Mesenchymal stem cell (in vitro differentiated cells and primary cell): ENCODE measurements at regions not wholly inside any gene's neighbourhood (a gene's known extent, or its start where the extent isn't known, plus 50 kb on each side); places are given as distances from the start of the nearest gene placed in this dataset.

ENCODE experiments used
- DNase-seq: peaks from one replicate; pipeline ENCODE4 v3.0.0-alpha.2; 2013
- H2AFZ ChIP-seq: one replicate; pipeline ENCODE4 v1.6.1; 2013; ENCODE audit warnings: low read depth, mild to moderate bottlenecking, control low read depth, inconsistent platforms, low read length, moderate library complexity
- H2AK5ac ChIP-seq: 2 replicates; pipeline ENCODE4 v1.6.1; 2013; ENCODE audit warnings: low read length, moderate library complexity, mild to moderate bottlenecking, inconsistent platforms; ENCODE audit not compliant: severe bottlenecking
- H2BK120ac ChIP-seq: one replicate; pipeline ENCODE4 v1.6.1; 2013; ENCODE audit warnings: low read depth, mild to moderate bottlenecking, inconsistent platforms, low read length, moderate library complexity
- H2BK12ac ChIP-seq, 2 experiments: one replicate each; pipeline ENCODE4 v1.6.1; 2013; ENCODE audit warnings: inconsistent platforms in 2 of 2, low read length in 2 of 2, mild to moderate bottlenecking in 2 of 2, moderate library complexity in 2 of 2, control low read depth in 1 of 2
- H2BK15ac ChIP-seq: one replicate; pipeline ENCODE4 v1.6.1; 2013; ENCODE audit warnings: mild to moderate bottlenecking, low read depth, inconsistent platforms; ENCODE audit not compliant: poor library complexity, severe bottlenecking
- H2BK5ac ChIP-seq: 2 replicates; pipeline ENCODE4 v1.6.1; 2013; ENCODE audit warnings: low read depth, mild to moderate bottlenecking, low read length, control low read depth, inconsistent platforms; ENCODE audit not compliant: poor library complexity, severe bottlenecking
- H3K14ac ChIP-seq, 2 experiments: one replicate each; pipeline ENCODE4 v1.6.1; 2013; ENCODE audit warnings: inconsistent platforms in 2 of 2, low read length in 2 of 2, control low read depth in 1 of 2, mild to moderate bottlenecking in 1 of 2, moderate library complexity in 1 of 2
- H3K18ac ChIP-seq, 2 experiments: one replicate each; pipeline ENCODE4 v1.6.1; 2013; ENCODE audit warnings: inconsistent platforms in 2 of 2, low read length in 2 of 2, control low read depth in 1 of 2, low read depth in 1 of 2, mild to moderate bottlenecking in 1 of 2
- H3K23ac ChIP-seq, 2 experiments: one replicate each; pipeline ENCODE4 v1.6.1; 2013; ENCODE audit warnings: inconsistent platforms in 2 of 2, low read length in 2 of 2, mild to moderate bottlenecking in 2 of 2, moderate library complexity in 2 of 2, control low read depth in 1 of 2
- H3K27ac ChIP-seq: 2 replicates; pipeline ENCODE4 v1.5.1; 2013; ENCODE audit warnings: mild to moderate bottlenecking, moderate library complexity, low read length, control low read depth, inconsistent platforms; ENCODE audit not compliant: poor library complexity, severe bottlenecking
- H3K27me3 ChIP-seq, 2 experiments: 2 replicates each; pipeline versions ENCODE4 v1.6.1 to v1.7.0; 2013; ENCODE audit warnings: low read length in 2 of 2, mild to moderate bottlenecking in 2 of 2, moderate library complexity in 2 of 2, control low read depth in 1 of 2, inconsistent platforms in 1 of 2; ENCODE audit not compliant: control insufficient read depth in 1 of 2, insufficient read depth in 1 of 2
- H3K36me3 ChIP-seq, 2 experiments: 2 replicates each; pipeline versions ENCODE4 v1.6.1 to v1.7.0; 2013; ENCODE audit warnings: low read length in 2 of 2, control low read depth in 1 of 2, inconsistent platforms in 1 of 2, low read depth in 1 of 2, mild to moderate bottlenecking in 1 of 2; ENCODE audit not compliant: insufficient read depth in 2 of 2, control insufficient read depth in 1 of 2
- H3K4ac ChIP-seq, 2 experiments: one replicate each; pipeline ENCODE4 v1.6.1; 2013; ENCODE audit warnings: inconsistent platforms in 2 of 2, low read length in 2 of 2, mild to moderate bottlenecking in 2 of 2, moderate library complexity in 2 of 2, control low read depth in 1 of 2, low read depth in 1 of 2
- H3K4me1 ChIP-seq: 2 replicates; pipeline ENCODE4 v1.6.1; 2013; ENCODE audit warnings: low read depth, low read length, control low read depth; ENCODE audit not compliant: control insufficient read depth, insufficient read depth
- H3K4me2 ChIP-seq: 2 replicates; pipeline ENCODE4 v1.6.1; 2013; ENCODE audit warnings: low read length, mild to moderate bottlenecking, inconsistent platforms; ENCODE audit not compliant: poor library complexity, severe bottlenecking
- H3K4me3 ChIP-seq, 2 experiments: 2 replicates each; pipeline versions ENCODE4 v1.5.1 to v1.7.0; 2013; ENCODE audit warnings: low read length in 2 of 2, mild to moderate bottlenecking in 2 of 2, control low read depth in 1 of 2, low read depth in 1 of 2; ENCODE audit not compliant: insufficient read depth in 1 of 2
- H3K79me1 ChIP-seq: replicated peaks from 2 replicates; pipeline ENCODE4 v1.6.1; 2013; ENCODE audit warnings: mild to moderate bottlenecking, control low read depth, low read length, inconsistent platforms; ENCODE audit not compliant: poor library complexity, severe bottlenecking
- H3K9ac ChIP-seq: 2 replicates; pipeline ENCODE4 v1.7.0; 2013; ENCODE audit warnings: mild to moderate bottlenecking, low read length, moderate library complexity
- H3K9me3 ChIP-seq: 2 replicates; pipeline ENCODE4 v1.7.0; 2013; ENCODE audit warnings: mild to moderate bottlenecking, low read length; ENCODE audit not compliant: control insufficient read depth
- H4K8ac ChIP-seq: one replicate; pipeline ENCODE4 v1.6.1; 2013; ENCODE audit warnings: inconsistent platforms, mild to moderate bottlenecking, low read length, moderate library complexity
- H4K91ac ChIP-seq: one replicate; pipeline ENCODE4 v1.6.1; 2013; ENCODE audit warnings: mild to moderate bottlenecking, low read length, inconsistent platforms
- WGBS: methylation state at CpG from one replicate; pipeline ENCODE4 v1.1.7; 2013; ENCODE audit warnings: mixed read lengths; 5-methylcytosine and 5-hydroxymethylcytosine counted together

- no peak overlapping the region for H2BK15ac ChIP-seq
- H2AFZ ChIP-seq, result no peak overlapping the region
- H2BK5ac ChIP-seq, result no peak overlapping the region
- no peak for DNase-seq
- no peak overlapping the region for H3K4me2 ChIP-seq
- WGBS, result 52% methylated on average over 3 of the region's 4 CpGs
- H3K27ac ChIP-seq, result no peak overlapping the region
- no peak overlapping the region for H3K4me3 ChIP-seq
- no peak overlapping the region for H3K9ac ChIP-seq
- no peaks in the 10 kb centered on the region for H3K79me1 ChIP-seq
- no peak overlapping the region for H3K18ac ChIP-seq
- no peak overlapping the region for H2AK5ac ChIP-seq
- H3K23ac ChIP-seq, result no peak overlapping the region
- H4K8ac ChIP-seq, result no peak overlapping the region
- H3K14ac ChIP-seq, result no peak overlapping the region
- no peaks in the 10 kb centered on the region for H3K4me1 ChIP-seq
- no peak overlapping the region for H3K4ac ChIP-seq
- H2BK12ac ChIP-seq, result no peak overlapping the region
- peaks cover 4% of the 10 kb centered on the region for H3K9me3 ChIP-seq
- H4K91ac ChIP-seq, result no peak overlapping the region
- H3K36me3 ChIP-seq, result no peaks in the 10 kb centered on the region
- H3K27me3 ChIP-seq, result peaks cover 21 to 63% of the 10 kb centered on the region in 2 experiments
- H2BK120ac ChIP-seq, result no peak overlapping the region
Observed at GRCh38 chr5:38164776-38165399, 93.5 kb upstream of the EGFLAM start.

- H3K4me3 ChIP-seq, result no peak overlapping the region
- no peak overlapping the region for H3K27ac ChIP-seq
- no peaks in the 10 kb centered on the region for H3K9me3 ChIP-seq
- no peak overlapping the region for H2BK5ac ChIP-seq
- H2BK120ac ChIP-seq, result no peak overlapping the region
- no peak overlapping the region for H3K4me2 ChIP-seq
- no peak overlapping the region for H3K23ac ChIP-seq
- no peaks in the 10 kb centered on the region for H3K36me3 ChIP-seq
- no peak for DNase-seq
- no peak overlapping the region for H2BK15ac ChIP-seq
- no peaks in the 10 kb centered on the region for H3K79me1 ChIP-seq
- no peak overlapping the region for H2AFZ ChIP-seq
- H4K91ac ChIP-seq, result no peak overlapping the region
- WGBS, result 55% methylated on average over 3 of the region's 4 CpGs
- no peak overlapping the region for H3K18ac ChIP-seq
- no peak overlapping the region for H3K4ac ChIP-seq
- no peaks in the 10 kb centered on the region for H3K4me1 ChIP-seq
- H3K14ac ChIP-seq, result no peak overlapping the region
- H3K27me3 ChIP-seq, result peaks cover 21 to 71% of the 10 kb centered on the region in 2 experiments
- no peak overlapping the region for H2BK12ac ChIP-seq
- H3K9ac ChIP-seq, result no peak overlapping the region
- no peak overlapping the region for H2AK5ac ChIP-seq
- no peak overlapping the region for H4K8ac ChIP-seq
Observed at GRCh38 chr5:38163636-38164237, 94.6 kb upstream of the EGFLAM start.

- 74% methylated on average over 3 of the region's 4 CpGs for WGBS
Observed at GRCh38 chr5:38162625-38163024, 95.7 kb upstream of the EGFLAM start.

GRCh38 chr5:38157024-38157423, 101.3 kb upstream of the EGFLAM start:
- H3K9me3 ChIP-seq, result no peaks in the 10 kb centered on the region
- H3K9ac ChIP-seq, result no peak overlapping the region
- WGBS, result 66% methylated on average over 2 of the region's 2 CpGs
- no peak overlapping the region for H2BK120ac ChIP-seq
- H3K14ac ChIP-seq, result no peak overlapping the region
- no peak overlapping the region for H2BK5ac ChIP-seq
- H4K8ac ChIP-seq, result no peak overlapping the region
- H3K27ac ChIP-seq, result no peak overlapping the region
- no peak overlapping the region for H2BK12ac ChIP-seq
- H3K27me3 ChIP-seq, result peaks cover 19 to 62% of the 10 kb centered on the region in 2 experiments
- H2BK15ac ChIP-seq, result no peak overlapping the region
- no peak overlapping the region for H3K4ac ChIP-seq
- no peak overlapping the region for H3K23ac ChIP-seq
- H3K4me3 ChIP-seq, result no peak overlapping the region
- no peaks in the 10 kb centered on the region for H3K36me3 ChIP-seq
- H3K18ac ChIP-seq, result no peak overlapping the region
- no peaks in the 10 kb centered on the region for H3K79me1 ChIP-seq
- no peak overlapping the region for H3K4me2 ChIP-seq
- no peak overlapping the region for H2AK5ac ChIP-seq
- no peaks in the 10 kb centered on the region for H3K4me1 ChIP-seq
- H2AFZ ChIP-seq, result no peak overlapping the region
- H4K91ac ChIP-seq, result no peak overlapping the region
- peak; percentile 2 for DNase-seq

More at GRCh38 chr5:38162625-38163024, 95.7 kb upstream of the EGFLAM start:
- H3K4me3 ChIP-seq, result no peak overlapping the region
- peaks cover 13 to 70% of the 10 kb centered on the region in 2 experiments for H3K27me3 ChIP-seq
- no peak overlapping the region for H2BK120ac ChIP-seq
- no peak overlapping the region for H3K14ac ChIP-seq
- H3K4me1 ChIP-seq, result no peaks in the 10 kb centered on the region
- H3K79me1 ChIP-seq, result no peaks in the 10 kb centered on the region
- no peak overlapping the region for H3K18ac ChIP-seq
- no peak overlapping the region for H2BK5ac ChIP-seq
- H2BK12ac ChIP-seq, result no peak overlapping the region
- no peak overlapping the region for H4K91ac ChIP-seq
- no peak overlapping the region for H3K23ac ChIP-seq
- H2AFZ ChIP-seq, result no peak overlapping the region
- no peak overlapping the region for H3K4me2 ChIP-seq
- no peaks in the 10 kb centered on the region for H3K9me3 ChIP-seq
- no peak overlapping the region for H2BK15ac ChIP-seq
- no peak overlapping the region for H4K8ac ChIP-seq
- no peak overlapping the region for H3K27ac ChIP-seq
- no peak for DNase-seq
- H2AK5ac ChIP-seq, result no peak overlapping the region
- no peak overlapping the region for H3K9ac ChIP-seq
- H3K4ac ChIP-seq, result no peak overlapping the region
- no peaks in the 10 kb centered on the region for H3K36me3 ChIP-seq
